NCI-H446 (cell line): ENCODE measurements at regions not wholly inside any gene's neighbourhood (a gene's known extent, or its start where the extent isn't known, plus 50 kb on each side); places are given as distances from the start of the nearest gene placed in this dataset.

Experiments used
- DNase-seq, 2 experiments: peaks; one replicate each; lab custom pipeline; 2025; lab: John Stamatoyannopoulos, UW

DNA sequence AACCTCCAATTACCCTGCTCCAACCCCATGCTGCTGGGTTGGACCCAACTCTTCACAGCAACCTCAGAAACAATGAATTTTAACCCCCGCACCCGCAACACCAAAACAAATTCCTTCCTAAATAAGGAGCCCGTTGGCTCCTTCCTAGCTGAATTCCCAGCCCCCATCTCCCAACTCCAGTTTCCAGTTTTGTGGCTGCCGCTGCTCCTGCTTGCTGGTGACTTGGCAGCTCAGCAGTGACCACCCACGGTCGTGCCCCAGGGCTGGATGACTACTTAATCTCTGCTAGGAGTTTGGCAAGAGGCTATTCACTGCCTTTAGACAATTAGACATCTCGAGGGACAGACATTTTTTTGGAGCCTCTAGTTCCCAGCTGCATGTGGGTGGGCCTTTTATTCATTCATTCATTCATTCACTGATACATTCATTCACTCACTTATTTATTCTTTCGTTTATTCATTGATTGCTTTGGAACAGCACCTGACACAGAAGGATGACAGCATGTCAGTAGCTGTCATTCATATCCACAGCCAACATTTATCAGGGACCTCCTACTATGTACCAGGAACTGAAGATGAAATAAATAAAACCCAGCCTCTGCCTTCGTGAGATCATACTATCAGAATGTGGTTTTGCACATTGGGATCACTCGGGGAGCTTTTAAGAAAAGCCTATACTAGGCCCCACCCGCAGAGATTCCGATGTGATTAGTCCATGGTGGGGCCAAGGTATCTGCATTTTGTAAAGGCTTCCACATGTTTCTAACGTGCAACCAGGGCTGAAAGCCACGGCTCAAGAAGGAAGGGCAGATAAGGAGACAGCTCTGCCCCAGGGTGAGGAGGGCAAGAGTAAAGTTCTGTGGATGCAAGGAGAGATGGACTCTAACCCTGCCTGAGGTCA is 256.5 kb downstream of the SHQ1 start:
- peak in 1 of 2 experiments; percentile 1 for DNase-seq

DNA sequence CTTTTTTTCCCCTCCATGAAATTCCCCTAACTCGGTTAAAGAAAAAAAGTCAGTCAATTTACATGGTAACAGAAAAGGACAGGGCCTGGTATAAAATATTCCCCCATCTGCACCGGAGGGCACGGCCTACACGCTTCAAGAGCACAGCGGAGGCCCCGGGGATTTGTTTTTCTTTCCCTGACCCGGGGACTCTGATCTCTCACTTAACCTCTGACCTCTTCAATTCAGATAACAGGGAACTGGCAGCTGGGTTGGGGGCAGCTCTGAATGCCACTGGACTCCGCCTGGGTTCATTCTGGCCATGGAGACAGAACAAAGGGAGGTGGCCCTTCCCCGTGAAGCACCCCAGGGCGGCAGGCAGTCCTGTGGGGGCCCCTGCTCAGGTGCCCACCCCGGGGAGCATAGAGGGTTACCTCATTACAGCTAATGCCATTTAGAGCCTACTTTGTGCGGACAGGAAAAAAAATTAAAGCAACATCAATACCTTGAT is 257.5 kb downstream of the SHQ1 start:
- no peak for DNase-seq

DNA sequence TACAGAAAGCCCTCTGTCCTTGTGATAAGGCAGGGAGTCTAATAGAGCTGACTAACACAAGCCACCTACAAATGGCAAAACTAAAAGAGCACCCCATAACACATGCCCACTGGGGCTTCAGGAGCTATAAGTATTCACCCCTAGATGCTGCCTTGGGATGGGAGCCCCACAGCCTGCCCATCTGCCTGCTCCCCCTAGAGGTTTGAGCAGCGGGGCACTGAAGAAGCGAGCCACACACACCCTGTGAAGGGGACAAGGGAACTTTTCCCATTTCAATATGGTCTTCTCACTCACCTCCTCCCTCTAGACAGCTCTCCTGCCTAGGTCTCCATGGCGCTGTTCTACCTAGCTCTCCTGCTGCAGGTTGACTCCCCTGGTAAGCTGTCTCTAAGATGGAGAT is 261.0 kb downstream of the SHQ1 start:
- DNase-seq = no peak

DNA sequence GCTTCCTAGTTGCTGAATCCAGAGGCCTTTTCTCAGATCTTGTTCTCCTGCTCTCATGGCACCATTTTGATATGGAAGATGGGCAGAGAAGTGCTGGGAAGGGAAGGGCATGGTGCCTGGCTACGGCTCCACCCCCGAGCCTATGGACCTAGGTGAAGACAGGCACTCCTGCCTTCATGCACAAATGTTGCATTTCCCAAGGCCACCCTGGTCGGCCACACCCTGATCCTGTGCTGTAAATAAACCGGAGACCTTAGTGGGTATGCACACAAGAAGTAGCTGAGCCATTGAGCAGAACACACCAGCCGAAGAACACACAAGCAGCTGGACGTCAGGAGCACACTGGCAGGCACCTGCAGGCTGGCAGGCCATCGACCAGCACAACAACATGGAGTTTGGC is 261.6 kb downstream of the SHQ1 start:
- DNase-seq = no peak

DNA sequence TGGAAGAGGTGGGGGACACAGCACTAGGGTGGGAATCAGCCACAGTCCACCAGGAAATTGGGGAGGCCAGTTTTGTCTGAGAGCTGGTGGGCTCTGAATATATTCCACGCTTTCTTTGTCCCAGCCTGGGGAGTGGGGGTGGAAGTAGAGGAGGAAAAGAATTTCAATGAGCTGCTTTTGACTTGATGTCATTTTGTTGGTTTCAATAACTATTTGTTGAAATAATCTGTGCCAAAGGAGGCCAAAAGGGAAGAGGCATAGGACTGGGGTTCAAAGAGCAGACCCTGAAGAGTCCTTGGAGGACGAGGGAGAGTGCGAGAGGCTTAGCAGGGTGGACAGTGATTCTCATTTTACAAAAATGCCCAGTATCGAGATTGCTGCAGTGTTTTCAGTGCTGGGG is 262.3 kb downstream of the SHQ1 start:
- no peak for DNase-seq

DNA sequence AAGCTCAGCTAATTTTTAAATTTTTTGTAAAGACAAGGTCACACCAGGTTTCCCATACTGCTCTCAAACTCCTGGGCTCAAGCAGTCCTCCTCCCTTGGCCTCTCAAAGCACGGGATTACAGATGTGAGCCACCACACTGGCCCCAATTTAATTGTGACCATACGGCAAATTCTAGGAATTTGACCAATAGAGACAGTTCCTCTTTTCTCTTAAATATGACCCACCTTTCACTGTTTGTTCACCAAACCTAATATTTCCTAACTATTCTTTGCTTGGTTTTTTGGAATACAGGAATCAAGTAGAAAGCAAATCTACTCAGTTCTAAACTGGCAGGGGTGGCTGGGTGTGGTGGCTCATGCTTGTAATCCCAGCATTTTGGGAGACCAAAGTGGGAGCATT is 264.0 kb downstream of the SHQ1 start:
- no peak for DNase-seq

DNA sequence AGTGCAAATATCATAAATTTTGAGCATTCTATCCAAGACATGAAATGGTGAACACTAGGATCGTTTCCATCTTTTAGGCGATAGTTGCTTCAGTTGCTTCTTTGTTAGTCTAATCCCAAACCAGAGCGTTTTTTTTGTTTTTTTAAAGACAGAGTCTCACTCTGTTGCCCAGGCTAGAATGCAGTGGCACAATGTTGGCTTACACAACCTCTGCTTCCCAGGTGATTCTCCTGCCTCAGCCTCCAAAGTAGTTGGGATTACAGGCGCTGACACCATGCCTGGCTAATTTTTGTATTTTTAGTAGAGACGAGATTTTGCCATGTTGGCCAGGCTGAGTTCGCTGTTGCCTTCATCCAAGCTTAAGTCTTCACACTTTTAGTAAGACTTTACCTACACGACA is 265.3 kb downstream of the SHQ1 start:
- DNase-seq = no peak

DNA sequence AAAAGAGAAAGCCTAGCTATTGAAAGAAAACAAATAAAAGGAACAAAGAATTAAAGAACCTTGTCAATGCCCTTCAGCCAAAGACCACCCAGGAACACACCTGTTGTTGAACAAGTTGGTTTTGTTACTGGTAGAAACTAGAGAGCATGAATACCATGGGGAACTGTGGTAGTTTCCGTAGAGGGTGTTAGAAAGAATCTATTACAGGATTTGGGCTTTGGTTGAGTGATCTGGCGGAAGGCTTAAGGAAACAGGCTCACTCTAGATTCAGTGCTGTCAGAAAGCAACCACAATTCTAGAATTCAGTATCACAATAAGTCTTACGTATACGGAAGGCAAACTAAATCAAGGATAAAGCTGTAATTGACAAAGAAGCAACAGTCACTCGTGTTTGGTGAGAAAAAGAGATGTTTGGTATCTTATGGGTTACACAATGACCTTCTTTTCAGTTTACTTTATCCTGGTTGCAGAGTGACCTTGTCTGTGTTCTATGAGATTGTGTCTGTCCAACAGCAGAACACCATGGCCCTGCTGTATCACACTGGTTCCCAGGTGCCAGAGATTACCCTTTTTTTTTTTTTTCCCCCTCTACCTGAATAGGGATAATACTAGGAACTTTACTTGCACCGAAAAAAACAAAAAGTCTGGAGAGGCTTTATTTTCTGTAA is 265.9 kb downstream of the SHQ1 start:
- no peak for DNase-seq

DNA sequence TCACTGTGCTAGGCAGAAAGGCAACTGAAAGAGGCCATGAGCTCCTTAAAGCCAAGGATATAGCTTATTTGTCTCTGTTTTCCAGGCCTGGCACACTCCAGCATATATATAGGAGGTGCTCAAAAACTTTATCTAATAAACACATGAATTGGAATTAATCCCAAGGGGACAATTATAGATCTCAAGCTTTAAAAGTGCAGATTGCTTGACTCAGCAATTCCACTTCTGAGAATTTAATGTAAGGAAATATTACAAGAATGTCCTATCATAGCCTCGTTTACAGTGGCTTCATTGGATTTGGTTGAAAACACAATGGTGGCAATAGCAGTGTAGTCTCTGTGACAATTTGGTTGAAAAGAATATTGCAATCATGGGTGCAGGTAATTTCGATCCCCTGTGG is 267.3 kb downstream of the SHQ1 start:
- no peak for DNase-seq

DNA sequence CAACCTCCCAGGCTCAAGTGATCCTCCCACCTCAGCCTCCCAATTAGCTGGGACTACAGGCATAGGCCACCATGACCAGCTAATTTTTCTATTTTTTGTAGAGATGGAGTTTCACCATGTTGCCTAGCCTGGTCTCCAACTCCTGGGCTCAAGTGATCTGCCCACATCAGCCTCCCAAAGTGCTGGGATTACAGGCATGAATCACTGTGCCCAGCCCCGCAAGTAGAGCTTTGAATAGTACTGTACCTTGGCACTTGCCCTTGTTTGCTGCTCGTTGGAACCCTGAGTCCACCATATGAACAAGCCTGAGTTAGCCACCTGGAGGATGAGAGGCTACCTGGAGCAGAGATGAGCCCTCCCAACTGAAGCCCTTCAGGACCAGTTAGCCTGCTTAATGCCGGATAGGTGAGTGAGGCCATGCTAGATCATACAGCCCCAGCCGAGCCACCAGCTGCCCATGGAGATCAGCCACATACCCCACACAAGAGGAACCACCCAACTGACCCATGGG is 267.9 kb downstream of the SHQ1 start:
- DNase-seq = no peak

DNA sequence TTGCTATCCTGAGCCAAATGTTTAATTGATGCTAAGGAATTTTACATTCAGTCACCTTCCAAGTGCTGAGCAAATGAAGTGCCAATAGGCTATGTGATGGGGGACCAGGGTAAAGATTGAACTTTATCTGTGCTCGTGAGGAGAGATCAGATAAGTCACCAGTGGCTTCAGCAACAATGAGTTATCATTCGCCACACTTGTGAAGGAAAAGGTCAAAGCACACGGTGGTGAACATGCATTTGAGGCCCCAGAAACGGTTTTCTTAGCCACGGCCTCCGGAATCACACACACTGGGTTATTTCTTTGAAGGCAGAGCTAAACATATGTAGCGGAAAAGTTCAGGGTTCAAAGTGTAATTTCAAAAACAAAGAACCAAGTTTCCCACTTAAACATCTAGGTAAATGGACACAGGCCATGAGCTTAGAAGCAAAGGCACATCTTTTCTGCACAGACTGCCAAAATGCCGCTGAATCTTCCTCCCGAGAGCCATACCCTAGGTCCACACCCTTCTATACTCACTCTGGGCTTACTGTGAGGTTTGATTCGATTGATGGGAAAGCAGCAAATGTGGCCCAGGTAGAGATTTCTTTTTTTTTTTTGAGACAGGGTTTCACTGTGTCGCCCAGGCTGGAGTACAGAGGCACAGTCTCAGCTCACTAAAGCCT is 268.5 kb downstream of the SHQ1 start:
- no peak for DNase-seq

DNA sequence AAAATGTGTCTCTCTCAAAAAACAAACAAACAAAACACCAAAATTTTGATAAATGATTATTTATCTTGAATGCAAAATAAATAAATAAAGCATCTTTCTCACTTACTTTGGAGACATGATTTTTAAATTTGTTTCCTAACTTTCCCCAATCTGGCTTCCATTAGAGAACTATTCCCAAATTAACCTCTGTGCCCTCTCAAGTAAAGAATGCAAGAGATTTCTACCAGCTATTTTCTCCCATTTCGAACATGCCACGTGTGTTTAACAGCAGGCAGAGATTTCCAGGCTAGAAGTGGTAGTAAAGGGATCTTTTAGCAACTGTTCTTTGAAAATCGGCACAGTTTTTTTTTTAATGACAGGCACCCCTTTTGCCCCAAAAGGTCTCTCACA is 269.1 kb downstream of the SHQ1 start:
- no peak for DNase-seq

DNA sequence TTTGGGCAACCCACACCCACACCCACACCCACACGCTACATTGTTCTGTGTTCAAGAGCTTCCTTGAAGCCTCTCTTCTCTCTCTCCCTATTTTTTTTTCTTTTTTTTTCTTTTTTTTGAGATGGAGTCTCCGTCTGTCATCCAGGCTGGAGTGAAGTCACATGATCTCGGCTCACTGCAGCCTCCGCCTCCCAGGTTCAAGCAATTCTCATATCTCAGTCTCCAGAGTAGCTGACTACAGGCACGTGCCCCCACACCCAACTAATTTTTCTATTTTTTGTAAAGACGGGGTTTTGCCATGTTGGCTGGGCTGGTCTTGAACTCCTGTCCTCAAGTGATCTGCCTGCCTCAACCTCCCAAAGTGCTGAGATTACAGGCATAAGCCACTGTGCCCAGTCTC is 271.1 kb downstream of the SHQ1 start:
- no peak for DNase-seq

DNA sequence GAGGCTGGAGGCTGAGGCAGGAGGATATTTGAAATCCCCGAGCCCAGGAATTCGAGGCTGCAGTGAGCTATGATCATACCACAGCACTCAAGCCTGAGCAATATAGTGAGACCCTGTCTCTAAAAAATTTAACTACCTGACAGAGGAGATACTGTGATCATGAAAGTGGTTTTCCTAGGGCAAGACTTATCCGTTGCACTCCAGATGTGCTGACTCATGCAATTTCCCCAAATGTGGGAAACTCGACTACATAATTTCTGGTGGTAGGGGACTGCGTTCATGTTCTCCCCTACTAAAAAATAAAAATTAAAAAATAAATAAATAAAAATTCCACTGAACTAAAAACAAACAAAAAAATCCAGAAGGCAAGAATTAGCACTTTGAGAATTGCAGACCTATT is 271.7 kb downstream of the SHQ1 start:
- DNase-seq = no peak

DNA sequence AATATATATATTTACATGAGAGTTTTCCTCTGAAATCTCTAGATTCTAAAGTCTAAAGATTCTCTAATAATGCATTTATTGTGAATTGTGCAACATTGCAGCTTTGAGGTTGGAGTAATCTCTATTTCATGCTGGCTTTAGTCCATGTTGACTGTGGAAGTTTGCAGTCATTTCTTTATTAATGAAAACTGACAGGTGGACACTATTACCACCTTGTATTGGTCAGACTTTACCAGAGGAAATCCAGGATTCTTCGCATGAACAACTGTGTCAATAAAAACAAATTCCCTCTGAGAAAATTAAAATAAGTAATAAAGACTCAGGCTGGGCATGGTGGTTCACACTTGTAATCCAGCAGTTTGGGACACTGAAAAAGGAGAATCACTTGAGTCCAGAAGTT is 274.1 kb downstream of the SHQ1 start:
- no peak for DNase-seq

DNA sequence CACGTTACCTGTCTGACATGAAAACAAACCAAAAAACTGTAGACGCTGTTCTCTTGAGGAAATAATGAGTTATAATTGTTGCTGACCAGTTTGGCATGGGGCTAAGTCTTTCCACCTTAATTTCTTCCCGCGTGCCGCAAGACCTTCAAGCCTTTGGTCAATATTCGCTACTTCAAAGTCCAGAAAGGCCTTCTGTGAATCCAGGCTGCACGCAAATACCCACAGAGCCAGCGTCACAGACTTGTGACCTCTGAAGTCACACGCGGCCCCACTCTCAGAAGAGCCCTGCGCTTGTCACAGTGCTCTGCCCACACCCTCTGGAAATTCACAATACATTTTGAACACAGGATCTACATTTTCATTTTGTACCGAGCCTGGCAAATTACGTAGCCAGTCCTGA is 275.2 kb downstream of the SHQ1 start:
- DNase-seq = no peak

DNA sequence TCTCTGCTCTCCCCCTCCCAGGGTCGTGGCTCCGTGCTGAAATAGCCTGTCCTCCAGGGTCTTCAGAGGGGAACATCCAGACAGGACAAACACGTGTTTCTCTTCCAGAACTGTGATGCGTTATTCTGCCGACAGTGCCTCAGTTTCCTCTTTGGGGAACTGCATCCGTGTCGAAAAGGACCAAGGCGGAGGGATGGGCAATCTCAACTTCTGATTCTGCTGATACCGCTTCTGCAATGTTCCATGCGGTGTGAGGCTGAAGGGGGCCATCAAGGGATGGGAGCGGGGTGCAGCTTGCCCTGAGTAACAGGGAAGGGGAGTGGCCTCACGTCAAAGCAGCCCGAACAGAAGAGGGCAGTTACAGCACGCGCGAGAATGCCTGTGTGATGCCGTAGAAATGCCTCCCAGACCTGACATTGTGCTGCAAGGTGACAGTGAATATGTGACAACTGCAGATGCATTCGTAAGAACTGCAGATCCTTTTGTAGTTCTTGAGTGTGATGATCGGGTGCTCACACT is 275.7 kb downstream of the SHQ1 start:
- DNase-seq = no peak

DNA sequence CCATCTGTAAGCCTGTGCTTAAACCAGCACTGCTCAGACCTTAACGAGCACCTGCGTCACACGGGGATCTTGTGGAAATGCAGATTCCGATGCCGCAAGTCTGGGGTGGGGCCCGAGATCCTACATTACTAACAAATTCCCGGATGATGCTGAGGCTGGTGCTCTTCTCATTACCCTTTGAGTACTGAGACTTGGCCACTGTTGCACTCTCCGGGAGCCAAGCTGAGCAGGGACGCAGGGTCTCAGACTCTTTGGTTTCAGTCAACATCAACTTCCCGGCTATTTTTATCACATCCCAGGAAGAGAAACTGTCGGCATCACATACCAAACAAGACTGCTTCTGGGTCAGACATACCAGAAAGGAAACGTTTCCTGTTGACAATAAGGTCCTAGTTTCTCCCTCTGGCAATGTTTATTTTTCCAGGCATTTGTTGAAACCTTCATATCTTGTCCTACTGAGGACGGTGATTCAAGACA is 276.6 kb downstream of the SHQ1 start:
- no peak for DNase-seq

DNA sequence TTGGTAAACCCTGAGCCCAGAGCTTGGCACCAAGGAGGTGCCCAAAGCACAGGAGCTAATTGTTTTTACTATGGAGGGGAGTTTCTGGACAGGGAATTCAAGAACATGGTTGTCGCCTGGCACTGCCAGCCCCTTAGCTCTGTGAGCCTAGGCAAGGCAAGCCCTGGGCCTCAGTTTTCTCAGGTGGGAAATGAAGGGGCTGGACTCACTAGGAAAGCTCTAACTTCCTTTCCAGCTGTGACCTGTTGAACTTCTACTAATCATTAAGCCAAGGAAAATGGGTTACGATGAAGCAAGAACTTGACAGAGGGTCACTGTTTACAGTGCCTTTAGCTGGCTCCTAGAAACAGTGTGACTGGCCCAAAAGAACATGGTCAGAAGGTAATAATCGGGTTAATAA is 277.2 kb downstream of the SHQ1 start:
- DNase-seq = no peak

DNA sequence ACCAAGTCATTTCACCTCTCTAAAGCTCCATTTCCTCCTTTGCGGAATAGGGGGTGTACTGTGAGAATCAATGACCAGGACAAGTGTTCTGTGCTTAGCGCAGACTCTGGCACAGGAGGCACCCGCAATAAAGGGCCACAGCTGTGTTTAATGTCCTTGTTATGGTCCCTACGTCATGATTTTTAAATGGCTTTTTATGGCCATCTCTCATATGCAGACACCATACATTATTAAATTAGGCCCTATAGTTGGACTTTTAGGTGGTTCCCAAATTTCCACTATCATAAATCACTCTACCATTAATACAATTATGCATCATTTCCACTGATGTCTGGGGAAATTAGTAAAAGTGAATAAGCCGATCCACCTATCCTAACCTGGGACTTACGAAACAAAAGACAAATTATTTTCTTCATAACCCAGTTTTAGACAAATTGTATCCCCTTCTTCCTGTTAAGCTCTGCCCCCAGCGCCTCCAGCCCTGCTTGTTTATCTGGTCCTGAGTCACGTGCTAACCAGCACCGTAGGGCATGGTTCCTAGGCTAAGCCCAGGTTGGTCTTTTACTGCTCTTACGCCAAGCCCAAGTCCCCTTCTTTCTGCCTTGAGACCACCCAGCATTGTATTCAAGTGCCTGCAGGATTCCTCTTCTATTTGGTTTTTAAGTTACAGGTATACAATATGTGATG is 278.3 kb downstream of the SHQ1 start:
- DNase-seq = no peak

DNA sequence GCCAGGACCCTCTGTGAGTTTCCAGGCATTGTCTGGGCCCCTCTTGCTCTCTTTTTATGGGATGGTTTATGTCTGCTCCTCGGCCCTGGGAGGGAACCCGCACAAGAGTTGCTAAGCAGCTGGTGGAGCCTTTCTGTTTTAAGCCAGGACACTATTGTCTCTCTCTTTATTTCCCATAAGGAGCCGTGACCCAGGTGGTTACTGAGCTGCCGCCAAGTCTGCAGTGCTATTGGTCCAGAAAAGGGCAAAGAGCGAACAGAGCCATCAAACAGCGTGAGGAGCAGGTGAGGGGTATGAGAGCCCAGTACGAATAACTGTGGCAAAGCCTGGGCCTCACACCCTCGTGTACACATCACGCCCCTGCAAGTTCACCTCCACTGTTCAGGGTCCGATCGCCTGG is 280.2 kb downstream of the SHQ1 start:
- no peak for DNase-seq

DNA sequence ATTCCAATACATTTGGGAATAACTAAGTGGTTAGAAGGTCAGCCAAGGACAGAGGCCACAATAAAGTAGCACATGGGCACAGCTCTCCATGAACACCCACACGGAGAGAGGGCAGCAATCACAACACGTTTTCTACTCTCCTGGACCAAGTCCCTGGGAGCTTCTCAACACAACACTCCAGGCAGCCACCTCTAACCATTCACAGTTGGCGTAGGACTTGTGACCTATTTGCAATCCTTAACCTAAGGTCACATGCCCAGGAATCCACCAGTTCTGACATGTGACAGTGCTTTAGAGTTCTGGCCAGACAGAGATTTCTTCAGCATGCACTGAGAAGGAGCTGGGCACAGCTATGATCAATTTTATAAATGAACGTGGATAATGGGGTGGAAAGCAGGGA is 280.8 kb downstream of the SHQ1 start:
- DNase-seq = no peak
